Gastrocnemius medialis (tissue), 4 donors: ENCODE measurements at regions not wholly inside any gene's neighbourhood (a gene's known extent, or its start where the extent isn't known, plus 50 kb on each side); places are given as distances from the start of the nearest gene placed in this dataset.

Experiments
- CTCF ChIP-seq, 5 experiments: fragments of 450-650 bp in 3 of 5; fragments of 200-600 bp in 2 of 5; sonication (generic) in 2 of 5; IDR thresholded peaks in 4 of 5; conservative IDR thresholded peaks in 1 of 5; 1 replicate in 4 of 5; 2 replicates in 1 of 5; pipeline ENCODE4 v1.5.1; 2016 to 2019; ENCODE audit warnings: antibody characterized with exemption in 5 of 5, mild to moderate bottlenecking in 3 of 5, moderate library complexity in 3 of 5
- POLR2A ChIP-seq, 2 donors: fragments of 450-650 bp; IDR thresholded peaks; one replicate each; pipeline ENCODE4 v1.6.1; 2017; ENCODE audit warnings: antibody characterized with exemption in 2 of 2, mild to moderate bottlenecking in 2 of 2, moderate library complexity in 2 of 2

GRCh38 chr16:87244636-87245197, 72.5 kb downstream of the C16orf95 start:
- no peak for TF ChIP-seq CTCF (IDR thresholded peaks at IDR 0.05 in 4 of 5, conservative IDR thresholded peaks at IDR 0.05 in 1 of 5)
- TF ChIP-seq POLR2A (IDR thresholded peaks at IDR 0.05): no peak
